Esophagus squamous epithelium (tissue), 5 donors: ENCODE measurements at regions not wholly inside any gene's neighbourhood (a gene's known extent, or its start where the extent isn't known, plus 50 kb on each side); places are given as distances from the start of the nearest gene placed in this dataset.

Experiments
- DNase-seq: peaks from one replicate; lab custom pipeline; 2025; lab: John Stamatoyannopoulos, UW
- H3K27ac ChIP-seq, 4 donors: fragments of 200-600 bp; sonication (generic); one replicate each; pipeline ENCODE4 v1.5.1; 2016 to 2019; ENCODE audit warnings: mild to moderate bottlenecking in 1 of 4
- H3K27me3 ChIP-seq, 4 donors: fragments of 200-600 bp; sonication (generic); 1 replicate in 3 of 4; 2 replicates in 1 of 4; pipeline versions ENCODE4 v1.5.1 to v1.6.0; 2017 to 2021; ENCODE audit warnings: antibody characterized with exemption in 1 of 4
- H3K36me3 ChIP-seq, 3 donors: fragments of 200-600 bp; sonication (generic); one replicate each; pipeline ENCODE4 v1.5.1; 2016 to 2019
- H3K4me1 ChIP-seq, 3 donors: fragments of 200-600 bp; sonication (generic); one replicate each; pipeline ENCODE4 v1.5.1; 2017 to 2019
- H3K4me3 ChIP-seq, 4 donors: fragments of 200-600 bp; sonication (generic); 1 replicate in 3 of 4; 2 replicates in 1 of 4; pipeline ENCODE4 v1.5.1; 2016 to 2019; ENCODE audit warnings: mild to moderate bottlenecking in 2 of 4, moderate library complexity in 1 of 4
- H3K9me3 ChIP-seq, 3 donors: fragments of 200-600 bp; sonication (generic); one replicate each; pipeline ENCODE4 v1.5.1; 2016 to 2019
- CTCF ChIP-seq, 6 experiments: fragments of 450-650 bp in 4 of 6; fragments of 200-600 bp in 2 of 6; sonication (generic) in 2 of 6; IDR thresholded peaks; one replicate each; pipeline ENCODE4 v1.5.1; 2016 to 2019; ENCODE audit warnings: antibody characterized with exemption in 6 of 6, mild to moderate bottlenecking in 4 of 6, moderate library complexity in 4 of 6
- POLR2A ChIP-seq, 4 donors: fragments of 450-650 bp; IDR thresholded peaks; one replicate each; pipeline ENCODE4 v1.6.1; 2017; ENCODE audit warnings: antibody characterized with exemption in 4 of 4, mild to moderate bottlenecking in 4 of 4, moderate library complexity in 3 of 4
- WGBS, 2 donors: methylation state at CpG; one replicate each; pipeline ENCODE4 v1.1.5; 2018; 5-methylcytosine and 5-hydroxymethylcytosine counted together
- intact Hi-C: fragments of 100-400 bp; cut with DNase I; formaldehyde crosslinking; loops from one replicate; pipeline ENCODE4 v1.15.0; 2022
- donor health status: DM: yes; HTN: yes; CAD: no.

GRCh38 chr4:34733185-34733941 lies 1511.0 kb downstream of the ARAP2 start:
- intact Hi-C loops, result no loop called here
- Histone ChIP-seq H3K27me3 (no peaks in the 10 kb centered on the region), H3K9me3 (no peaks in the 10 kb centered on the region), H3K27ac (no peak overlapping the region), H3K4me3 (no peak overlapping the region), H3K36me3 (no peaks in the 10 kb centered on the region), H3K4me1 (peaks cover 0 to 25% (median 0%) of the 10 kb centered on the region in 3 donors)
- DNase-seq, result no peak
- TF ChIP-seq CTCF (IDR thresholded peaks at IDR 0.05) (no peak), POLR2A (IDR thresholded peaks at IDR 0.05) (no peak)
- 51 to 63% methylated on average over 10 of the region's 10 CpGs for WGBS, 2 donors

GRCh38 chr4:34766935-34767334 lies 1477.4 kb downstream of the ARAP2 start:
- DNase-seq, result no peak
- intact Hi-C loops, result no loop called here
- no peak overlapping the region for H3K4me3 ChIP-seq
- no peak for TF ChIP-seq POLR2A (IDR thresholded peaks at IDR 0.05)
- TF ChIP-seq CTCF (IDR thresholded peaks at IDR 0.05), result no peak
- no peaks in the 10 kb centered on the region for H3K27me3 ChIP-seq
- H3K36me3 ChIP-seq, result no peaks in the 10 kb centered on the region
- no peak overlapping the region for H3K27ac ChIP-seq
- 68 to 84% methylated on average over 1 of the region's 1 CpG for whole genome bisulfite sequencing, 2 donors
- H3K9me3 ChIP-seq, result no peaks in the 10 kb centered on the region
- H3K4me1 ChIP-seq, result no peaks in the 10 kb centered on the region

GRCh38 chr4:34767407-34767806 lies 1476.9 kb downstream of the ARAP2 start:
- TF ChIP-seq CTCF (IDR thresholded peaks at IDR 0.05) (no peak), POLR2A (IDR thresholded peaks at IDR 0.05) (no peak)
- Histone ChIP-seq H3K4me3 (no peak overlapping the region), H3K27ac (no peak overlapping the region), H3K9me3 (no peaks in the 10 kb centered on the region), H3K27me3 (no peaks in the 10 kb centered on the region), H3K36me3 (no peaks in the 10 kb centered on the region), H3K4me1 (no peaks in the 10 kb centered on the region)
- WGBS, 2 donors, result 17 to 40% methylated on average over 2 of the region's 2 CpGs
- intact Hi-C loops, result no loop called here
- no peak for DNase-seq

GRCh38 chr4:34771632-34772031 lies 1472.7 kb downstream of the ARAP2 start:
- 79 to 86% methylated on average over 8 of the region's 8 CpGs for WGBS, 2 donors
- DNase-seq, result no peak
- no peak for TF ChIP-seq POLR2A (IDR thresholded peaks at IDR 0.05)
- no peak for TF ChIP-seq CTCF (IDR thresholded peaks at IDR 0.05)
- Histone ChIP-seq H3K27me3 (no peaks in the 10 kb centered on the region), H3K36me3 (no peaks in the 10 kb centered on the region), H3K27ac (no peak overlapping the region), H3K4me1 (no peaks in the 10 kb centered on the region), H3K9me3 (no peaks in the 10 kb centered on the region), H3K4me3 (no peak overlapping the region)
- intact Hi-C loops, result loop anchor here (5.0 kb wide), 1 partner anchor 66 kb away; no protein-coding TSS in a partner anchor

GRCh38 chr4:34790131-34790530 lies 1454.2 kb downstream of the ARAP2 start:
- no peaks in the 10 kb centered on the region for H3K4me1 ChIP-seq
- WGBS, 2 donors, result 57% methylated on average over 2 of the region's 2 CpGs; no CpG with 5 or more reads in 1 of the 2 donors
- H3K9me3 ChIP-seq, result no peaks in the 10 kb centered on the region
- TF ChIP-seq POLR2A (IDR thresholded peaks at IDR 0.05) (no peak), CTCF (IDR thresholded peaks at IDR 0.05) (no peak)
- no peak for DNase-seq
- no peak overlapping the region for H3K4me3 ChIP-seq
- no peaks in the 10 kb centered on the region for H3K36me3 ChIP-seq
- intact Hi-C loops, result no loop called here
- H3K27me3 ChIP-seq, result no peaks in the 10 kb centered on the region
- no peak overlapping the region for H3K27ac ChIP-seq
